WTC11 (cell line): ENCODE measurements at regions not wholly inside any gene's neighbourhood (a gene's known extent, or its start where the extent isn't known, plus 50 kb on each side); places are given as distances from the start of the nearest gene placed in this dataset.

Experiments used
- ATF3 ChIP-seq: sonication (generic); formaldehyde crosslinking; conservative IDR thresholded peaks from 2 replicates; pipeline ENCODE4 v1.8.1; 2022; ENCODE audit warnings: mild to moderate bottlenecking, missing genetic modification reagents
- CREB1 ChIP-seq: sonication (generic); formaldehyde crosslinking; IDR thresholded peaks from 2 replicates; pipeline ENCODE4 v1.8.0; 2023; ENCODE audit warnings: mild to moderate bottlenecking, missing genetic modification reagents
- CTCF ChIP-seq: fragments of 200-600 bp; IDR thresholded peaks from 2 replicates; pipeline ENCODE4 v1.8.0; 2022; ENCODE audit warnings: antibody characterized with exemption
- FOXJ3 ChIP-seq: sonication (generic); formaldehyde crosslinking; IDR thresholded peaks from 2 replicates; pipeline ENCODE4 v1.9.0; 2021; ENCODE audit warnings: missing genetic modification reagents, mild to moderate bottlenecking, borderline replicate concordance
- NR3C1 ChIP-seq: sonication (generic); formaldehyde crosslinking; conservative IDR thresholded peaks from 2 replicates; pipeline ENCODE4 v1.8.1; 2023; ENCODE audit warnings: low read depth, mild to moderate bottlenecking, missing genetic modification reagents
- TCF7 ChIP-seq: sonication (generic); formaldehyde crosslinking; IDR thresholded peaks from 2 replicates; pipeline ENCODE4 v1.8.0; 2022; ENCODE audit warnings: mild to moderate bottlenecking, low read depth, missing genetic modification reagents, moderate library complexity
- ZNF121 ChIP-seq: sonication (generic); formaldehyde crosslinking; IDR thresholded peaks from 2 replicates; pipeline ENCODE4 v1.8.0; 2023; ENCODE audit warnings: missing genetic modification reagents
- ZSCAN18 ChIP-seq: fragments of 250-450 bp; sonication (Bioruptor Pico); IDR thresholded peaks from 2 replicates; pipeline ENCODE4 v2.1.2; 2022; ENCODE audit warnings: mild to moderate bottlenecking, moderate library complexity

GRCh38 chr19:31528261-31528660 is 179.0 kb upstream of the TSHZ3 start:
- no peak for TF ChIP-seq CTCF
- no peak for TF ChIP-seq NR3C1 (CRISPR knock-in tag)
- TF ChIP-seq ATF3 (CRISPR knock-in tag): no peak
- TF ChIP-seq FOXJ3 (CRISPR knock-in tag): no peak
- TF ChIP-seq TCF7 (CRISPR knock-in tag): no peak
- TF ChIP-seq ZNF121 (CRISPR knock-in tag): no peak
- TF ChIP-seq ZSCAN18 (CRISPR knock-in tag): no peak
- TF ChIP-seq CREB1 (CRISPR knock-in tag): no peak
